22Rv1 (cell line): ENCODE measurements at regions not wholly inside any gene's neighbourhood (a gene's known extent, or its start where the extent isn't known, plus 50 kb on each side); places are given as distances from the start of the nearest gene placed in this dataset.

ENCODE experiments used
- CTCF ChIP-seq: fragments of 450-650 bp; IDR thresholded peaks from 2 replicates; pipeline ENCODE4 v1.5.1; 2017; ENCODE audit warnings: mild to moderate bottlenecking
- ZFX ChIP-seq: fragments of 450-650 bp; IDR thresholded peaks from 2 replicates; pipeline ENCODE4 v1.6.1; 2017; ENCODE audit warnings: antibody characterized with exemption, borderline replicate concordance

- TF ChIP-seq CTCF, result no peak
- TF ChIP-seq ZFX, result no peak
Observed at GRCh38 chr13:55714120-55714519, 1426.6 kb upstream of the PRR20A start.
